Mammary epithelial cell (primary cell): ENCODE measurements at regions not wholly inside any gene's neighbourhood (a gene's known extent, or its start where the extent isn't known, plus 50 kb on each side); places are given as distances from the start of the nearest gene placed in this dataset.

Experiments
- CTCF ChIP-seq, 2 donors: IDR thresholded peaks in 1 of 2; conservative IDR thresholded peaks in 1 of 2; 2 replicates each; pipeline ENCODE4 v1.5.1; 2011 to 2012; ENCODE audit warnings: inconsistent platforms in 2 of 2, low read length in 2 of 2, mild to moderate bottlenecking in 2 of 2, control low read depth in 1 of 2, low read depth in 1 of 2; ENCODE audit not compliant: insufficient read depth in 1 of 2; ENCODE audit errors: extremely low read depth in 1 of 2
- EZH2 ChIP-seq: IDR thresholded peaks from 2 replicates; pipeline ENCODE4 v1.6.1; 2012; ENCODE audit warnings: low read length, inconsistent platforms, borderline replicate concordance

DNA sequence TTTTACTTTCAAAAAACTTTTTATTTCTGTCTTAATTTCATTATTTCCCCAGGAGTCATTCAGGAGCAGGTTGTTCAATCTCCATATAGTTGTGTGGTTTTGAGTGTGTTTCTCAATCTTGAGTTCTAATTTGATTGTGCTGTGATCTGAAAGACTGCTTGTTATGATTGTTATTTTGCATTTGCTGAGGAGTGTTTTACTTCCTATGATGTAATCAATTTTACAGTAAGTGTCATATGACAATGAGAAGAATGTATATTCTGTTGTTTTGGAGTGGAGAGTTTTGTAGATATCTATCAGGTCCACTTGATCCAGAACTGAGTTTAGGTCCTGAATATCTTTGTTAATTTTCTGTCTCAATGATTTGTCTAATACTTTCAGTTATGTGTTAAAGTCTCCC, 706.9 kb upstream of the CTNND2 start:
- TF ChIP-seq CTCF (conservative IDR thresholded peaks at IDR 0.05 in 1 of 2, IDR thresholded peaks at IDR 0.05 in 1 of 2; ENCODE audit: extremely low read depth in 1 of 2, insufficient read depth in 1 of 2, low read depth in 1 of 2, low read length in 2 of 2), result no peak
- TF ChIP-seq EZH2, result no peak
